ENCODE measurements at regions not wholly inside any gene's neighbourhood (a gene's known extent, or its start where the extent isn't known, plus 50 kb on each side); places are given as distances from the start of the nearest gene placed in this dataset.

- TF ChIP-seq TAF1 (IDR thresholded peaks at IDR 0.05; ENCODE audit: borderline replicate concordance, insufficient read depth, low read length) = no peak
- TF ChIP-seq POLR2AphosphoS5 (IDR thresholded peaks at IDR 0.05; ENCODE audit: low read depth, low read length) = no peak
Observed at GRCh38 chr3:178422406-178422805, 113.8 kb upstream of the KCNMB2 start.

DNA sequence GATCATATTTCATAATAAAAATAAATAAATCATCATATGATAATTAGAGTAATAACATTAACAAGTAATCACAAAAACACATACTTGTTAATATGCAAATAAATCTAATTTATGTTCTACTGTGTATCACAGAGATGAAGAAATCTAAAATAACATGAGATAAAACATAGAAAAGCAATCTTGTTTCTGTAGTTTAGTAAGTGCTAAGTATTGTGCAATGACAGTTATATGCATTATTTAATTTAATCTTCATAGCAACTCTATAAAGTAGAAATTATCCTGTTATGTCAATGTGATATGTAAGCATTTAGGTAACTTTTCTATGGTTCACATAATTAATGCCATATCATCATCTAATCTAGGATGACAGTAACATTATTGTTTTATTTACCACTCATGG lies 108.2 kb upstream of the KCNMB2 start:
- TF ChIP-seq POLR2AphosphoS5 (IDR thresholded peaks at IDR 0.05; ENCODE audit: low read depth, low read length) (no peak), SIN3A (IDR thresholded peaks at IDR 0.05; ENCODE audit: borderline replicate concordance, insufficient read depth, low read length) (no peak), TAF1 (IDR thresholded peaks at IDR 0.05; ENCODE audit: borderline replicate concordance, insufficient read depth, low read length) (no peak), FOXP2 (optimal IDR thresholded peaks at IDR 0.05; ENCODE audit: borderline replicate concordance, extremely low read depth, extremely low read length, insufficient read depth) (no peak)
- TF ChIP-seq, protein P1, sequence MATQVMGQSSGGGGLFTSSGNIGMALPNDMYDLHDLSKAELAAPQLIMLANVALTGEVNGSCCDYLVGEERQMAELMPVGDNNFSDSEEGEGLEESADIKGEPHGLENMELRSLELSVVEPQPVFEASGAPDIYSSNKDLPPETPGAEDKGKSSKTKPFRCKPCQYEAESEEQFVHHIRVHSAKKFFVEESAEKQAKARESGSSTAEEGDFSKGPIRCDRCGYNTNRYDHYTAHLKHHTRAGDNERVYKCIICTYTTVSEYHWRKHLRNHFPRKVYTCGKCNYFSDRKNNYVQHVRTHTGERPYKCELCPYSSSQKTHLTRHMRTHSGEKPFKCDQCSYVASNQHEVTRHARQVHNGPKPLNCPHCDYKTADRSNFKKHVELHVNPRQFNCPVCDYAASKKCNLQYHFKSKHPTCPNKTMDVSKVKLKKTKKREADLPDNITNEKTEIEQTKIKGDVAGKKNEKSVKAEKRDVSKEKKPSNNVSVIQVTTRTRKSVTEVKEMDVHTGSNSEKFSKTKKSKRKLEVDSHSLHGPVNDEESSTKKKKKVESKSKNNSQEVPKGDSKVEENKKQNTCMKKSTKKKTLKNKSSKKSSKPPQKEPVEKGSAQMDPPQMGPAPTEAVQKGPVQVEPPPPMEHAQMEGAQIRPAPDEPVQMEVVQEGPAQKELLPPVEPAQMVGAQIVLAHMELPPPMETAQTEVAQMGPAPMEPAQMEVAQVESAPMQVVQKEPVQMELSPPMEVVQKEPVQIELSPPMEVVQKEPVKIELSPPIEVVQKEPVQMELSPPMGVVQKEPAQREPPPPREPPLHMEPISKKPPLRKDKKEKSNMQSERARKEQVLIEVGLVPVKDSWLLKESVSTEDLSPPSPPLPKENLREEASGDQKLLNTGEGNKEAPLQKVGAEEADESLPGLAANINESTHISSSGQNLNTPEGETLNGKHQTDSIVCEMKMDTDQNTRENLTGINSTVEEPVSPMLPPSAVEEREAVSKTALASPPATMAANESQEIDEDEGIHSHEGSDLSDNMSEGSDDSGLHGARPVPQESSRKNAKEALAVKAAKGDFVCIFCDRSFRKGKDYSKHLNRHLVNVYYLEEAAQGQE (IDR thresholded peaks at IDR 0.05; ENCODE audit: insufficient read depth in 1 of 2, low read depth in 2 of 2, low read length in 2 of 2) = no peak

GRCh38 chr3:178434206-178434805 lies 101.9 kb upstream of the KCNMB2 start:
- TF ChIP-seq FOXP2 (optimal IDR thresholded peaks at IDR 0.05; ENCODE audit: borderline replicate concordance, extremely low read depth, extremely low read length, insufficient read depth) (no peak), SIN3A (IDR thresholded peaks at IDR 0.05; ENCODE audit: borderline replicate concordance, insufficient read depth, low read length) (no peak), TAF1 (IDR thresholded peaks at IDR 0.05; ENCODE audit: borderline replicate concordance, insufficient read depth, low read length) (no peak), POLR2AphosphoS5 (IDR thresholded peaks at IDR 0.05; ENCODE audit: low read depth, low read length) (no peak)
- TF ChIP-seq, protein P1 (IDR thresholded peaks at IDR 0.05; ENCODE audit: insufficient read depth in 1 of 2, low read depth in 2 of 2, low read length in 2 of 2) = no peak

- no peak for TF ChIP-seq SIN3A (IDR thresholded peaks at IDR 0.05; ENCODE audit: borderline replicate concordance, insufficient read depth, low read length)
- TF ChIP-seq, protein P1 (IDR thresholded peaks at IDR 0.05; ENCODE audit: insufficient read depth in 1 of 2, low read depth in 2 of 2, low read length in 2 of 2) = no peak
- no peak for TF ChIP-seq POLR2AphosphoS5 (IDR thresholded peaks at IDR 0.05; ENCODE audit: low read depth, low read length)
- no peak for TF ChIP-seq FOXP2 (optimal IDR thresholded peaks at IDR 0.05; ENCODE audit: borderline replicate concordance, extremely low read depth, extremely low read length, insufficient read depth)
- TF ChIP-seq TAF1 (IDR thresholded peaks at IDR 0.05; ENCODE audit: borderline replicate concordance, insufficient read depth, low read length) = no peak
Observed at GRCh38 chr3:178435575-178435974, 100.7 kb upstream of the KCNMB2 start.

GRCh38 chr3:178436773-178437172 lies 99.5 kb upstream of the KCNMB2 start:
- TF ChIP-seq, protein P1 (IDR thresholded peaks at IDR 0.05; ENCODE audit: insufficient read depth in 1 of 2, low read depth in 2 of 2, low read length in 2 of 2) = no peak
- TF ChIP-seq FOXP2 (optimal IDR thresholded peaks at IDR 0.05; ENCODE audit: borderline replicate concordance, extremely low read depth, extremely low read length, insufficient read depth) = no peak
